Activated naive CD4-positive, alpha-beta T cell treated with anti-CD3 and anti-CD28 coated beads for 36 hours (primary cell): ENCODE measurements at regions not wholly inside any gene's neighbourhood (a gene's known extent, or its start where the extent isn't known, plus 50 kb on each side); places are given as distances from the start of the nearest gene placed in this dataset.
"Not testable (repeated sequence)": the region's sequence is repeated elsewhere in the genome, so short reads cannot be mapped to it uniquely, and the experiment has no call there.

ENCODE experiments used
- CTCF ChIA-PET: fragments of 350-600 bp; sonication (Branson Sonifier 250); formaldehyde crosslinking; loops from one replicate; lab custom pipeline; 2021; ENCODE audit warnings: antibody characterized with exemption; lab: Charles Lee
- DNase-seq: peaks from one replicate; pipeline ENCODE4 v3.0.0-alpha.2; 2020
- H3K27ac Mint-ChIP-seq: one replicate; pipeline ENCODE4 v1.8.0; 2021; ENCODE audit warnings: mild to moderate bottlenecking, mixed read lengths
- H3K27me3 Mint-ChIP-seq: one replicate; pipeline ENCODE4 v1.8.0; 2021; ENCODE audit warnings: low read depth, mixed read lengths
- H3K36me3 Mint-ChIP-seq: one replicate; pipeline ENCODE4 v1.8.0; 2021; ENCODE audit warnings: low read depth, mixed read lengths
- H3K4me1 Mint-ChIP-seq: one replicate; pipeline ENCODE4 v1.8.0; 2021; ENCODE audit warnings: low read depth, mixed read lengths
- H3K4me3 Mint-ChIP-seq: one replicate; pipeline ENCODE4 v1.8.0; 2021; ENCODE audit warnings: mild to moderate bottlenecking, moderate library complexity, mixed read lengths
- H3K9me3 Mint-ChIP-seq: one replicate; pipeline ENCODE4 v1.8.0; 2021; ENCODE audit warnings: mixed read lengths
- intact Hi-C: fragments of 100-400 bp; cut with micrococcal nuclease; formaldehyde crosslinking; loops from one replicate; pipeline ENCODE4 v1.15.1; 2023

- CTCF ChIA-PET, H3K4me1 Mint-ChIP-seq, H3K27ac Mint-ChIP-seq, H3K4me3 Mint-ChIP-seq, intact Hi-C loops, DNase-seq, H3K36me3 Mint-ChIP-seq, H3K27me3 Mint-ChIP-seq: not testable (repeated sequence)
- peaks cover 55% of the 10 kb centered on the region for H3K9me3 Mint-ChIP-seq
Observed at GRCh38 chr11:54797906-54798305, 91.3 kb downstream of the OR4A5 start.

GRCh38 chr11:54832676-54833075 lies 126.0 kb downstream of the OR4A5 start:
- Mint-ChIP-seq H3K9me3 (peaks cover 49% of the 10 kb centered on the region), H3K4me3 (no peak overlapping the region), H3K4me1 (no peaks in the 10 kb centered on the region), H3K27ac (no peak overlapping the region), H3K36me3 (peaks cover 8% of the 10 kb centered on the region), H3K27me3 (no peaks in the 10 kb centered on the region)
- no peak for DNase-seq
- CTCF ChIA-PET: no interaction called here
- intact Hi-C loops: no loop called here

- H3K27me3 Mint-ChIP-seq, intact Hi-C loops: not testable (repeated sequence)
Observed at GRCh38 chr11:54855047-54855446, 148.4 kb downstream of the OR4A5 start.

More at GRCh38 chr11:54855047-54855446, 148.4 kb downstream of the OR4A5 start:
- H3K27ac Mint-ChIP-seq, H3K4me3 Mint-ChIP-seq, H3K36me3 Mint-ChIP-seq, H3K4me1 Mint-ChIP-seq: not testable (repeated sequence)
- DNase-seq: peak; percentile 3
- peaks cover 37% of the 10 kb centered on the region for H3K9me3 Mint-ChIP-seq
- CTCF ChIA-PET: interaction anchor here (0.5 kb wide), 1 partner anchor 412 kb away, joined by 4 read pairs; no protein-coding TSS in a partner anchor
